ENCODE measurements at regions not wholly inside any gene's neighbourhood (a gene's known extent, or its start where the extent isn't known, plus 50 kb on each side); places are given as distances from the start of the nearest gene placed in this dataset.

DNA sequence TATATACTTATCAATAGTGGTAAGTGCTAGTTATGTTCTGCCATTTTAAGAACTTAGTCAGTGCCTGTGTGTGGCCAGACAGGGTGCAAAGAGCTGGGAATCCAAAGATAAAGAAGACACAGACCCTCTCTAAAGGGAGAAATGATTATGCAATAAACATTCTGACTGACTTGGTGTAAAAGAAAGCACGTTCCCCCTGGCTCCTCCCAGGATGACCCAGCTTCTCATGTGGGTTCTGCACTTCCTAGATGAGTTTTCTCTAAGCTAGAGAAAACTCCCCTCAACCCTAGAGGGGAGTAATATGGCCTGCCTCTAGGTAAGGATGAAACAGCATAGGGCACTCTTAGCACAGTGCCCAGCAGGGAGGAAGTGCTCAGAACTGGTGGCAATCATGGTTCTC is 231.2 kb downstream of the VRK1 start:
- Histone ChIP-seq H3K27me3 (ENCODE audit: control insufficient read depth, insufficient read depth, low read length) (no peaks in the 10 kb centered on the region), H3K56ac (ENCODE audit: extremely low read depth, insufficient read depth, low read length) (no peak overlapping the region), H4K20me1 (ENCODE audit: insufficient read depth, low read length) (no peaks in the 10 kb centered on the region), H3K9ac (ENCODE audit: low read depth, low read length) (no peak overlapping the region), H2AFZ (replicated peaks; ENCODE audit: low read length, poor library complexity) (no peak overlapping the region), H3K27ac (ENCODE audit: insufficient read depth, low read length) (no peak overlapping the region), H3K23ac (ENCODE audit: low read depth, low read length) (no peak overlapping the region), H2AK9ac (replicated peaks; ENCODE audit: low read depth, low read length, poor library complexity) (no peak overlapping the region), H4K91ac (ENCODE audit: insufficient read depth, low read depth, low read length) (no peak overlapping the region), H2BK5ac (ENCODE audit: low read depth, low read length, poor library complexity, severe bottlenecking) (no peak overlapping the region), H3K18ac (ENCODE audit: low read depth, low read length) (no peak overlapping the region), H3K4ac (ENCODE audit: low read depth, low read length) (no peak overlapping the region), H4K5ac (ENCODE audit: low read depth, low read length) (no peak overlapping the region), H2AK5ac (ENCODE audit: low read depth, low read length) (no peak overlapping the region), H3K14ac (replicated peaks; ENCODE audit: low read depth, low read length) (no peak overlapping the region), H3K79me1 (ENCODE audit: low read depth in 1 of 2, low read length in 2 of 2) (no peaks in the 10 kb centered on the region), H3K4me2 (ENCODE audit: low read depth, low read length) (no peak overlapping the region), H3K9me3 (ENCODE audit: control insufficient read depth, insufficient read depth, low read length) (peaks cover 34% of the 10 kb centered on the region), H4K8ac (ENCODE audit: low read depth in 2 of 2, low read length in 2 of 2) (no peak overlapping the region), H2BK120ac (ENCODE audit: low read depth, low read length) (no peak overlapping the region), H3K9me1 (ENCODE audit: insufficient read depth, low read length) (no peaks in the 10 kb centered on the region), H2BK15ac (ENCODE audit: low read depth, low read length) (no peak overlapping the region), H2BK20ac (ENCODE audit: low read depth, low read length) (no peak overlapping the region), H3K4me3 (ENCODE audit: insufficient read depth, low read depth, low read length) (no peak overlapping the region), H3K36me3 (ENCODE audit: control insufficient read depth, insufficient read depth, low read length) (no peaks in the 10 kb centered on the region), H3K4me1 (ENCODE audit: control insufficient read depth, insufficient read depth, low read length) (no peaks in the 10 kb centered on the region)
- in situ Hi-C loops (cut with MboI; ENCODE audit: low sequenced_read_pairs) = no loop called here
- intact Hi-C loops (cut with micrococcal nuclease) = no loop called here
- WGBS, 2 experiments (ENCODE audit: extremely low coverage in 2 of 2, insufficient read length in 1 of 2) = no CpG with 5 or more reads among the region's 1 CpG
- dilution Hi-C loops (cut with HindIII; ENCODE audit: low sequenced_read_pairs, unreplicated experiment) = no loop called here
- POLR2A ChIA-PET (ENCODE audit: unreplicated experiment) = no interaction called here
- TF ChIP-seq, protein P1, sequence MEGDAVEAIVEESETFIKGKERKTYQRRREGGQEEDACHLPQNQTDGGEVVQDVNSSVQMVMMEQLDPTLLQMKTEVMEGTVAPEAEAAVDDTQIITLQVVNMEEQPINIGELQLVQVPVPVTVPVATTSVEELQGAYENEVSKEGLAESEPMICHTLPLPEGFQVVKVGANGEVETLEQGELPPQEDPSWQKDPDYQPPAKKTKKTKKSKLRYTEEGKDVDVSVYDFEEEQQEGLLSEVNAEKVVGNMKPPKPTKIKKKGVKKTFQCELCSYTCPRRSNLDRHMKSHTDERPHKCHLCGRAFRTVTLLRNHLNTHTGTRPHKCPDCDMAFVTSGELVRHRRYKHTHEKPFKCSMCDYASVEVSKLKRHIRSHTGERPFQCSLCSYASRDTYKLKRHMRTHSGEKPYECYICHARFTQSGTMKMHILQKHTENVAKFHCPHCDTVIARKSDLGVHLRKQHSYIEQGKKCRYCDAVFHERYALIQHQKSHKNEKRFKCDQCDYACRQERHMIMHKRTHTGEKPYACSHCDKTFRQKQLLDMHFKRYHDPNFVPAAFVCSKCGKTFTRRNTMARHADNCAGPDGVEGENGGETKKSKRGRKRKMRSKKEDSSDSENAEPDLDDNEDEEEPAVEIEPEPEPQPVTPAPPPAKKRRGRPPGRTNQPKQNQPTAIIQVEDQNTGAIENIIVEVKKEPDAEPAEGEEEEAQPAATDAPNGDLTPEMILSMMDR (conservative IDR thresholded peaks at IDR 0.05; ENCODE audit: low read depth, low read length) = no peak
- TF ChIP-seq RFX5 (IDR thresholded peaks at IDR 0.05; ENCODE audit: low read depth, low read length) = no peak
- no peak for TF ChIP-seq MAFK (IDR thresholded peaks at IDR 0.05; ENCODE audit: low read depth, low read length)
- TF ChIP-seq, protein P2, sequence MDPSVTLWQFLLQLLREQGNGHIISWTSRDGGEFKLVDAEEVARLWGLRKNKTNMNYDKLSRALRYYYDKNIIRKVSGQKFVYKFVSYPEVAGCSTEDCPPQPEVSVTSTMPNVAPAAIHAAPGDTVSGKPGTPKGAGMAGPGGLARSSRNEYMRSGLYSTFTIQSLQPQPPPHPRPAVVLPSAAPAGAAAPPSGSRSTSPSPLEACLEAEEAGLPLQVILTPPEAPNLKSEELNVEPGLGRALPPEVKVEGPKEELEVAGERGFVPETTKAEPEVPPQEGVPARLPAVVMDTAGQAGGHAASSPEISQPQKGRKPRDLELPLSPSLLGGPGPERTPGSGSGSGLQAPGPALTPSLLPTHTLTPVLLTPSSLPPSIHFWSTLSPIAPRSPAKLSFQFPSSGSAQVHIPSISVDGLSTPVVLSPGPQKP (IDR thresholded peaks at IDR 0.05; ENCODE audit: borderline replicate concordance, low read depth, low read length) = no peak
- no peak for TF ChIP-seq SMC3 (IDR thresholded peaks at IDR 0.05; ENCODE audit: low read depth, low read length)
- TF ChIP-seq FOS (IDR thresholded peaks at IDR 0.05; ENCODE audit: low read depth, low read length) = no peak
- no peak for TF ChIP-seq MAZ (IDR thresholded peaks at IDR 0.05; ENCODE audit: borderline replicate concordance, low read depth, low read length)
- no peak for TF ChIP-seq CEBPB (IDR thresholded peaks at IDR 0.05; ENCODE audit: low read depth, low read length)
- TF ChIP-seq MXI1 (IDR thresholded peaks at IDR 0.05; ENCODE audit: borderline replicate concordance, low read depth, low read length) = no peak
- no peak for TF ChIP-seq CHD1 (IDR thresholded peaks at IDR 0.05; ENCODE audit: low read depth, low read length)
- TF ChIP-seq BHLHE40 (IDR thresholded peaks at IDR 0.05; ENCODE audit: low read depth, low read length) = no peak
- no peak for TF ChIP-seq NFE2L2 (IDR thresholded peaks at IDR 0.05; ENCODE audit: low read depth, low read length)
- TF ChIP-seq RAD21 (IDR thresholded peaks at IDR 0.05; ENCODE audit: low read length) = no peak
- no peak for TF ChIP-seq RCOR1 (IDR thresholded peaks at IDR 0.05; ENCODE audit: insufficient replicate concordance, low read length)
- no peak for TF ChIP-seq POLR2A (IDR thresholded peaks at IDR 0.05; ENCODE audit: low read depth, low read length)
- TF ChIP-seq, protein P3, sequence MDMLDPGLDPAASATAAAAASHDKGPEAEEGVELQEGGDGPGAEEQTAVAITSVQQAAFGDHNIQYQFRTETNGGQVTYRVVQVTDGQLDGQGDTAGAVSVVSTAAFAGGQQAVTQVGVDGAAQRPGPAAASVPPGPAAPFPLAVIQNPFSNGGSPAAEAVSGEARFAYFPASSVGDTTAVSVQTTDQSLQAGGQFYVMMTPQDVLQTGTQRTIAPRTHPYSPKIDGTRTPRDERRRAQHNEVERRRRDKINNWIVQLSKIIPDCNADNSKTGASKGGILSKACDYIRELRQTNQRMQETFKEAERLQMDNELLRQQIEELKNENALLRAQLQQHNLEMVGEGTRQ (IDR thresholded peaks at IDR 0.05; ENCODE audit: low read depth, low read length) = no peak
- DNase-seq = no peak
- no TSS peak for BruUV-seq (replicated peaks)
- ATAC-seq (ENCODE audit: low read depth) = no peak
- CTCF ChIA-PET = no interaction called here

All from IMR-90 (cell line).